CD4-positive, alpha-beta T cell treated with Interleukin-4 for 1 hour (primary cell): ENCODE measurements at regions not wholly inside any gene's neighbourhood (a gene's known extent, or its start where the extent isn't known, plus 50 kb on each side); places are given as distances from the start of the nearest gene placed in this dataset.

Source experiments
- DNase-seq, 2 donors: peaks; one replicate each; pipeline ENCODE4 v3.0.0-alpha.2; 2020 to 2022

DNA sequence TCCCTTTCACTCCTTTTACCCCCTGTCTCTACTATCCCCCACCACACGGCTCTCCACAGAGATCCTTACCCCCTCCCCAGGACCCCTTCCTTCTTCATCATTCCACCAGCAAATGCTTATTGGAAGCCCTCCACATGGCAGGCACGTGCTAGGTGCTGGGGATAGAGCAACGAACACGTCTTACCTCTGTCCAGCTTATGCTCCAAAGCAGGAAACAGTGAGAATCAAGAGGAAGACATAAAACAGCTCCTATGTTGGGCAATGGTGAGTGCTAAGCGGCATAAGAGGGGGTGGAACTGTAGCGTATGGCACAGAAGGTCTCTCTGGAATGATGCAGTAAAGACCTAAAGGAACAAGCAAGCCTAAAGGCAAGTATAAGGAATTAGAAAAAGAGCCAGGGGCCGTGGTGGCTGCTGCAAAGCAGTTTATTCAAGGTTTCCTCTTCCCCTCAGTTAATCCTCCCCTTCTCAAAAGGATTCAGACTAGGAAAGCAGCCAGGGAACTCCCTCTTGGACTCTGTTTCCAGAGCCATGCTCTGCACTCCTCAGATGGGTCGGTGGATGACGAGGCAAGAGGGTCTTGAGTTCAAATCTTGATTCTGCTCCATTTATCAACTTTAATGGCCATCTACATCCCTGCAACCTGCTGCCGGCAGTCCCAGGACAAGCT is 289.4 kb downstream of the FOXO1 start:
- DNase-seq, result no peak

DNA sequence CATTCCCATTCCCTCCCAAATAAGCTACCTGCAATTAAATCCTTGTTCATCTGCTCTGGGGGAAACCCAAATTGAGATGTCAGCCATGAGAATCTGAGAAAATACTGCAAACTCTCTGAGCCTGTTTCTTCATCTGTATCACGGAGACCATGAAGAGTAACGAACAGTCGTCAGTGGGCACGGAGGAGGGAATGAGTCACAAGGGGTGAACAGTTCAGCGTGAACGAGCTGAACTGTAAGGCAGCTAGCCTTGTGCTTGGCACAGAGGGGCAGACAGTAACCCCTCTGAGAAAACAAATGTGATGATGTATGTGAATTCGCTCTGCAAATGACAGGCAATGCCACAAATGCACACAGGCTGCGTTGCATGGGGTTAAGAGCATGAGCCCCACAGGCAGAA is 288.7 kb downstream of the FOXO1 start:
- no peak for DNase-seq

DNA sequence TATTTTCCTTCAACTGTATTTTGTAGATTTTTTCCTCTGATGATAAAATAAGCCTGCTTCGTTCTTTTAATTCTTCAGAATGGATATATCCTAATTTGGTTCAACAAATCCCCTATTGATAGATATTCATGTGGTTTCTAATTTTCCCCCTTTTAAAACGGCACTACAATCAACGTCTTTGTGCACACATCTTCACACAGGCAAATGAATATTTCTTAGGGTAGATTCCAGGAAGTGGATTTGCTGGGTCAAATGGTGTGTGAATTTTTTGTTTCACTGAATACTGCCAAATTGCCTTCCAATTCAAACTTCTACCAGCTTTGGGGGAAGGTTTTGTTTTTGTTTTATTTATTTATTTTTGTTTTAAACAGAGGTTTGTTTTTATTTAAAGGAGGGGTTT is 287.2 kb downstream of the FOXO1 start:
- no peak for DNase-seq

- no peak for DNase-seq
Measured at GRCh38 chr13:40379794-40380578, 286.5 kb downstream of the FOXO1 start.

GRCh38 chr13:40381935-40382764 is 284.3 kb downstream of the FOXO1 start:
- no peak for DNase-seq

- no peak for DNase-seq
Measured at GRCh38 chr13:40383132-40383531, 283.3 kb downstream of the FOXO1 start.

DNA sequence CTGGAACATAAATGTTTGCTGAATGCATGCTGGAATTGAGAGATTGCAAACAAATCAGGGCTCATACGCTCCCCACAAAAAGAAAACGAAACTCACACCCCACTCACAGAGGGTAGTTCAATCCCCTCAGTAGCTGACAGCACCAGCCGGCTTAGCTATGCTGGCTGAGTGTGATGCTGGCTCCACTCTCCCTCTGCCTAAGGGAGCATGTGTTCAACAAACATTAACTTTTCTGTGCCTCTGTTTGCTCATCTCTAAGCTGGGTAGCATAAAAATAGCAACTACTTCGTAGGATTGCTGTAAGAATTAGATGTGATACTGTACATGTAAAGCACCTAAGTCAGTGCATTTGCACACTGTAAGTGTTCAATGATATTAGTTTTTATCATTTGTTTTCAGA is 282.6 kb downstream of the FOXO1 start:
- DNase-seq, result peak in 1 of 2 donors; percentile 13

- DNase-seq, result no peak
Measured at GRCh38 chr13:40384976-40385857, 281.2 kb downstream of the FOXO1 start.

- no peak for DNase-seq
Measured at GRCh38 chr13:40385858-40386180, 280.6 kb downstream of the FOXO1 start.

- DNase-seq, result no peak
Measured at GRCh38 chr13:40386586-40386985, 279.9 kb downstream of the FOXO1 start.

GRCh38 chr13:40387775-40388174 is 278.7 kb downstream of the FOXO1 start:
- no peak for DNase-seq

DNA sequence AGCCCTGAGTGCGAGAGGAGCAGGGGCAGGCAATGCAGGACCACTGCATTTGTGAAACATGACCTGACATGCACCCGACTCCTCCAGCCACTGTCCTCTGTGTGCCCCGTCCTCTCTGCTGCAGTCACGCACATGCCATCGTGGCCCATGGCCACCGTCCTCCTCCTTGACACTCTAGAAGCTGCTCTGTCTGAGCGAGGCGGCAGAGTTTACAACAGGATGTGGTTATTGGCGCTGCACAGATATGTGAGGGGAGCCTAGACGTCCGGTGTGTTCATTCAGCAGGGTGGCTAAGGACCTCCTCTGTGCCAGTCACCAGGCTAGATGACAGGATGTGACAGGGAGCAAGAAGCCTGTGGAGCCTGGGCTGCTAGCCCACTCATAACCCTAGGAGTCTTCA is 277.8 kb downstream of the FOXO1 start:
- peak; percentile 87 to 89 for DNase-seq

GRCh38 chr13:40389081-40389641 is 277.3 kb downstream of the FOXO1 start:
- peak; percentile 40 to 70 for DNase-seq

DNA sequence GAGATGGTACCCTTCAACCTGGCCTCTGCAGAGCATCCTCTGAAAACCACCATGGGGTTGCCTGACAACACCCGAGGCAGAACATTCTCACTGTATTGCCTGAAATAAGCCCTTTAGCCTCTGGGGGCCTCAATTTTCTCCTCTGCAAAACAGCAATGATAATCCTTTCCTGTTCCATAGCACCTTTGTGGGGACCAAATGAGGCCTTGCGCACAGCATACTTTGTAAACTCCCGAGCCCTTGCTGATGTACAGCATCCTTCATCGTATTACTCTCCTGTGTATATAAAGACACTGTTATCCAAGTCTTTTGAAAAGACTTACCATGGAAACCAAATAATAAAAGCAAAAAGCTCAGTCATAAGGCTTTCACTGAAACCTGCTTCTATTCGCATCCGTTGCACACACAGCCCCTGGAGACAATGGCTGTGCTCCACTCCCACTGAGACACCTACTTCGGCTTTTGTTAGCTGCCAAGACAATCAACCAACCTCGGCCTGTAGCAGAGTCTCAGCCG is 276.0 kb downstream of the FOXO1 start:
- DNase-seq, result peak in 1 of 2 donors; percentile 3

DNA sequence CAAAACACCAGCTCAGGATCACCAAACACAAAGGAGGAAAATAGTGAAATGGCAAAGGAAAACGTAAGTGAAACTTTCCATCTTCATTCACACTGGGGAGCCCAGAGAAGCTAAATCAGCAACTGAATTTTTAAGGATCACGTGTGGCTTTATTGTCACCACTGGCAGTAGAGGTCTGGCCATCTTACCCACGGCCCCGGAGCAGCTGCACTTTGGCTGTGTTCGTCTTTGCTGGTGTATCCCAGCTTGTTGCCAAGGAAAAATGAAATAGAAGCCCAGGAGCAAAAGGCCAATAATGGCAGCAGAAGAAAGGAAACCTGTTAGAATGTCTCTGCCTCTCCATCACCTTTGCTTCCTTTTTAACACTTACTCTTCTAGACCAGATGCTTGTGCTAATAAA is 274.7 kb downstream of the FOXO1 start:
- no peak for DNase-seq

DNA sequence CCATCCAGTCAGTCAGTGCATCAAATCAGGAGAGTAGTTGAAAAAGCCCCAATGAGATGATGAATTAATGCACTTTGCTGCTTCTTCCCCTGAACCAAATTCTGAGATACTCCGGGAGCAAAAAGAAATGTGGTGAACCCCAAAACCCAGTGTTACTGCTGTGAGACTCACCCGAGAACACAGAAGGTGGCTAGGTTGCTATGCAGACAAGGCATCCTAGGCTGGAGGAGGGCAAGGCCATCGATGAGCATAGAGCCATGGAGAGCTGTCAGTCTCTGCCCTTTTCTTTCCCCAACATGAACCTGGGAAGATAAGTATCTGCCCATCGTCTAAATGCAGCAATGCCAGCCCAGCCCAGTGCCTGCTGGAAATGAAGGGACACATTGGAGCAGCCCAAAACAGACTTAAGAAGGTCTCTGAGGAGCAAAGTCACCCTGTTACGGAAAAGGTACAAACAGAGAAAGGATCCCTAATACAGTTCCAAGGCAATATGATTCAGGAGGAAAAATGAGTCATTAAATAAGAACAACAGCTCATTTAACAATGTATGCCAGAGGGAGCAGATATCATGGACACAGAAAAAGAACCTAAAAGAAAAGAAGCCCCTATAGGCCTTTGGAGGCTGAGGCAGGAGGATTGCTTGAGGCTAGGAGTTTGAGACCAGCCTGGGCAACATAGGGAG is 272.0 kb downstream of the FOXO1 start:
- DNase-seq, result no peak

- no peak for DNase-seq
Measured at GRCh38 chr13:40398065-40398464, 268.4 kb downstream of the FOXO1 start.

DNA sequence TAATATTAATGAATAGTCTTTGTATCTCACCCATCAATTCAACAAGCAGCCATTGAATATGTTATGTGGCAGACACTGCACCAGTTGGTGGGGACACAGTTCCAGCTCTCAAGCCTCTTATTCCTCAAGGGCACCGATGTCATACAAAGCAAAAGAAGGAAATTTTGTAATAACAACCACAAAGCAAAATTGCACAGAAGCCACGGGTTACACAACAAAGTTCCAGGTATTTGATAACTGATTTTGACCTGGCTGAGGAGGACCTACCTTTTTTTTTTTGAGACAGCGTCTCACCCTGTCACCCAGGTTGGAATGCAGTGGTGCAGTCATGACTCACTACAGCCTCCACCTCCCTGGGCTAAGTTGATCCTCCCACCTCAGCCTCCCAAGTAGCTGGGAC is 266.7 kb downstream of the FOXO1 start:
- no peak for DNase-seq

DNA sequence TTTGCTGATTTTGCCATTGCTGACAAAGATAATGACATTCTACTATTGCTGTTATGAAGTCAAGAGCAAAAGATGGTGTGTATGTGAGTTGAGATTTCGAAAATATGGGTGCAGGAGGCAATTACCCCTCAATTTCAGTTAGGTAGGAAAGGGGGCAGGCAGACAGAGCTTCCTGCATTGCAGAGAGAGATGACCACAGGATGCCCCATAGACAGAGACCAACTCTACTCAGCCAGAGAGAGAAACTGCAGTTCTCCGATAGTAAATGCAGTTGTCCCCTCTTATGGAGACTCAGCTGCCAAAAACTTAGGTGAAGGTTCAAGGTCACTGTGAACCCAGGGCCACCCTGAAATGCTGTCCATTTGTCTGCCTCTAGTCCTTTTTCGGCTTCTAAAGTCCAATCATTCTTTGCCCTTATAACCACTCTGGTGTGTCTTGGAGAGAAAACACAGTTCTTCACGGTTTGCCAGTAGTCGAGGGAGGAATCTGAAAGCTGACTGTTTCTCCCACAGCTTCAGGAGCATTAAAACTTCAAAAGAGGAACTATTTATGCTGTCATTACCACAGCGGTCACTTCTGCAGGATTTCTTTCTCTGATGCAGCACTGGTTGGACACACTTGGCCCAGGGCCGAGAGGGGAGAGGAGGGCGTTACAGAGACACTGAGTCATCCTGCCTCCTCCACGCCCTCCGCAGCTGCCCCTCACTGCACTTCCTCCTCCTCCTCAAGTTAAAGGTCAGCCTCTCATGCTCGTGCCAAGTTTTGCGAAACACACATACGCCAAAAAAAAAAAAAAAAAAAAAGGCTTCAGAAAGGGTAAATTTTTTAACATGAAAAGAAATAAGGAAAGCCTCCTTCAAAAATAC is 264.3 kb downstream of the FOXO1 start:
- peak; percentile 38 to 88 for DNase-seq

- no peak for DNase-seq
Measured at GRCh38 chr13:40402931-40403431, 263.5 kb downstream of the FOXO1 start.
